ENCODE measurements at regions not wholly inside any gene's neighbourhood (a gene's known extent, or its start where the extent isn't known, plus 50 kb on each side); places are given as distances from the start of the nearest gene placed in this dataset.

DNA sequence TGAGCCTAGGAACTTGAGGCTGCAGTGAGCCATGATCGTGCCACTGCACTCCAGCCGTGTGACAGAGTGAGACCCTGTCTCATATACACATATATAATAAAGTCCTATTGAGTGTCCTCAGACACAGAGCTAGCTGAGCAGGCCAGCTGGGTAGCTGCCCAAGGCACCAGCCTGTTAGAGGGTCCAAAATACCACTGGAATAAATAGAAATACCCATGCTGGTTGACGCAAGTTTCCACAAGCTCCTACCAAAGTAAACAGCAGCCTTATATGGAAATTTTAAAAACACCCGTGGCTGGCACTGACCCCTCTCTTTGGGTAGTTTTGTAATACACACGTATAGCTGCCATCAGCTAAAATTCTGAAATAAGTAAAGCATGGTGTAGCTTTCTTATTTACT is 348.6 kb downstream of the BCOR start:
- Mint-ChIP-seq H3K4me3 (no peak overlapping the region), H3K27me3 (no peaks in the 10 kb centered on the region), H3K27ac (no peak overlapping the region), H3K36me3 (ENCODE audit: low read depth) (no peaks in the 10 kb centered on the region), H3K9me3 (no peaks in the 10 kb centered on the region), H3K4me1 (no peaks in the 10 kb centered on the region)
- CTCF ChIA-PET: no interaction called here
- DNase-seq (no peak), ATAC-seq (ENCODE audit: low read depth) (no peak)
- TF ChIP-seq CTCF (IDR thresholded peaks at IDR 0.05): no peak
- POLR2A ChIA-PET: no interaction called here
- intact Hi-C loops (cut with micrococcal nuclease): no loop called here

DNA sequence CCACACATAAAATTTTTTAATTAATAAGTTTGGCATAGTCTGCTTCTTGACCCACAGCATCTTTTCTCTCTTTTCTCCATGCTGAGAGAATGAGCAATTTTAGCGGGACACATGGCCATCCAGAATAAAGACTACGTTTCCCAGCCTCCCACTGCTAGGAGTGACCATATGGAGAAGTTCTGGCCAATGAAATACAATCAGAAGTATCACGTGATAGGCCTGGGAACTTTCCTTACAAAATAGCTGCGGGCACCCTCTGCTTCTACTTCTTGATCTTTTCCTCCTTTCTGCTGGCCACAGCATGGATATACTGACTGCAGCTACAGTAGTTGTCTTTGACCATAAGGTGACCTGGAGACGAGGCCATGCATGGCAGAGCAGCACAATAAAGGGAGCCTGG is 348.0 kb downstream of the BCOR start:
- Mint-ChIP-seq H3K9me3 (no peaks in the 10 kb centered on the region), H3K4me3 (no peak overlapping the region), H3K36me3 (ENCODE audit: low read depth) (no peaks in the 10 kb centered on the region), H3K4me1 (no peaks in the 10 kb centered on the region), H3K27me3 (no peaks in the 10 kb centered on the region), H3K27ac (no peak overlapping the region)
- CTCF ChIA-PET: no interaction called here
- POLR2A ChIA-PET: no interaction called here
- ATAC-seq (ENCODE audit: low read depth): no peak
- intact Hi-C loops (cut with micrococcal nuclease): no loop called here
- TF ChIP-seq CTCF (IDR thresholded peaks at IDR 0.05): no peak
- DNase-seq: no peak

- intact Hi-C loops (cut with micrococcal nuclease): no loop called here
- ATAC-seq (ENCODE audit: low read depth) (no peak), DNase-seq (no peak)
- Mint-ChIP-seq H3K36me3 (ENCODE audit: low read depth) (no peaks in the 10 kb centered on the region), H3K9me3 (no peaks in the 10 kb centered on the region), H3K27me3 (no peaks in the 10 kb centered on the region), H3K4me1 (no peaks in the 10 kb centered on the region), H3K27ac (no peak overlapping the region), H3K4me3 (no peak overlapping the region)
- POLR2A ChIA-PET: no interaction called here
- CTCF ChIA-PET: no interaction called here
- no peak for TF ChIP-seq CTCF (IDR thresholded peaks at IDR 0.05)
These were observed 347.4 kb downstream of the BCOR start for GRCh38 chrX:39750256-39750790.

- ATAC-seq (ENCODE audit: low read depth) (no peak), DNase-seq (no peak)
- TF ChIP-seq CTCF (IDR thresholded peaks at IDR 0.05): no peak
- Mint-ChIP-seq H3K4me1 (no peaks in the 10 kb centered on the region), H3K36me3 (ENCODE audit: low read depth) (no peaks in the 10 kb centered on the region), H3K27ac (no peak overlapping the region), H3K4me3 (no peak overlapping the region), H3K9me3 (no peaks in the 10 kb centered on the region), H3K27me3 (no peaks in the 10 kb centered on the region)
- CTCF ChIA-PET: no interaction called here
- intact Hi-C loops (cut with micrococcal nuclease): no loop called here
- POLR2A ChIA-PET: no interaction called here
These were observed 346.9 kb downstream of the BCOR start for GRCh38 chrX:39750848-39751247.

GRCh38 chrX:39752815-39753214 is 344.9 kb downstream of the BCOR start:
- Mint-ChIP-seq H3K4me1 (no peaks in the 10 kb centered on the region), H3K4me3 (no peak overlapping the region), H3K27ac (no peak overlapping the region), H3K27me3 (no peaks in the 10 kb centered on the region), H3K36me3 (ENCODE audit: low read depth) (no peaks in the 10 kb centered on the region), H3K9me3 (no peaks in the 10 kb centered on the region)
- ChIA-PET CTCF (no interaction called here), POLR2A (no interaction called here)
- no peak for TF ChIP-seq CTCF (IDR thresholded peaks at IDR 0.05)
- ATAC-seq (ENCODE audit: low read depth): no peak
- no peak for DNase-seq
- intact Hi-C loops (cut with micrococcal nuclease): no loop called here
